ENCODE measurements at regions not wholly inside any gene's neighbourhood (a gene's known extent, or its start where the extent isn't known, plus 50 kb on each side); places are given as distances from the start of the nearest gene placed in this dataset.
"Not testable (repeated sequence)": the region's sequence is repeated elsewhere in the genome, so short reads cannot be mapped to it uniquely, and the experiment has no call there.

DNA sequence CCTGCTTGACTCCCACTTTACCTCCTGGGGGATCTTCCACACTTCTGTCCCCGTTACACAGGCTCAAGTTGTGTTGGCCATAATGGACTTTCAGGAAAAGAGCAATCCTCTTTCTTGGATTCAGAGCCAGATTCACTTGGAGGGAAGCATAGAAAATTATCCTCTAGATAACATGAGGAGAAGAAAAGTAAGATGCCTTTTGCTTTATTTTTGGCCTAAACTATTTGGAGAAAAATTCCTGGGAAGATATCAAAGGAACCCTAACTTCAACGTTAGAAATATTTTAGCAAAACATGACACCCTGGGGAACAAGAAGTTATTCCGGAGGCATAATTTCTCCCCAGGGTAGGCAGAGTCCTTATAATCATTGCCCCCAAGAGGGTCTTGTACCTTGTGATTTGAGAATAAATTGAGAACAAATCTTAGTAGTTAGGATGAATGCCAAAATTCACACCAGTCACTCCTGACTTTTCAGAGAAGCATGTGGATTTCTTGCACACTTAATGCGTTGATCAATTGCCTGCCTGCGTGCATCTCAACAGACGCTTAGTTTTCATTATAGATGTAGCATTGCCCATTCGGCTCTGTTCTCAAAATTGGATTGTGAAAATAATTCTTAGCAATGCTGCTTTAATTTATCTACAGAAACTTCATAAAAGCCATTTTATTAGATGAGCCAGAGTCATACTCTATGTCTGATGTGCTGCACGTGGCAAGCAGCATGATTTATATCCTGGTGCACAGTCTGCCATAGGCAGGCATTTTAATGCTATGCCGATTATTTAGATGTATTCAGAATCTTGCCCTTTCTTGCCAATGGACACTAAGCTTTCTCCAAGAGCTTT, 224.4 kb downstream of the C7orf25 start:
- DNase-seq (ENCODE audit: low read depth in 3 of 3, low spot score in 1 of 3): no peak

DNA sequence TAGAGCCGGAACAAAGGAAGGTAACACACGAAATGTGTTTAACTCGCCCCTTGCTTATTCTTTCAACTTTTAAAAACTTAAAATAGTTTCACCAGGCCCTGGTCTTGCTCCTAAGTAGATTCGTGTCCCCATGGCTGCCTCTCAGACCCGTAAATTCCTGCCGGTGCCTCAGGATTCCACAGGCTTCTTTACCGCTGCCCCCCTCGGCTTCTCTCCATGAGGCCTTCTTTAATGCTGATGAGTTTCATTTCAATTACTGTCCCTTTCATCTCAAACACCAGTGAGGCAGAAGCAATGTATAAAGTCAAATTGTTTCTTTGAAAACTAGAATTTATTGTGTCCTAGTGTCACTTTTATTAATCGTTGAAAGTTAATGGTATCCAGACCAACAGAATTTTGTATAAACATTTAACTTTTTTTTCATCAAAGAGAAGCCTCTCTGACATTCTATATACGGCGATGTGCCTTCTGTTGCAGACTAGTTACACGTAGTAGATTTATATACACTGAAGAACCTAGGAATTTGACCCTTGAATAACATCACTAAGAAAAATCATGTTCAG, 225.2 kb downstream of the C7orf25 start:
- no peak for DNase-seq (ENCODE audit: low read depth in 3 of 3, low spot score in 1 of 3)

DNA sequence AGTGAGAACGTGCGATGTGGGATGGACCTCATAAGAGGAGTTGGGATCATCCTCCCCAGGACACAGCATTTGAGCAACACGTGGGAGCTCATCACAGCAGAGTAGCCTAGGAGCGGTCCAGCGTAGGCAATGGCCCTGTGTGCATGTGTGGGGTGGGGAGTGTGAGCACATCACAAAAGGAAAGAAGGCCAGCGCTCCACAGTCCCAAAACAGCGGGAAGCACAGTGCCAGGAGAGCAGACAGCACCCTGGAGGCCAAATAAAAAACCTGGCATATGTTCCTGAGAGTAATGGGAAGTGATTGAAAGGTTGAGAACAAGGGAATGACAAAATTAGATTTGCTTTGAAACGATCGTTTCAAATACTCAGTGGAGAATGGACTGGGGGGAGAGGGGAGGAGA, 226.0 kb downstream of the C7orf25 start:
- no peak for DNase-seq (ENCODE audit: low read depth in 3 of 3, low spot score in 1 of 3)

DNA sequence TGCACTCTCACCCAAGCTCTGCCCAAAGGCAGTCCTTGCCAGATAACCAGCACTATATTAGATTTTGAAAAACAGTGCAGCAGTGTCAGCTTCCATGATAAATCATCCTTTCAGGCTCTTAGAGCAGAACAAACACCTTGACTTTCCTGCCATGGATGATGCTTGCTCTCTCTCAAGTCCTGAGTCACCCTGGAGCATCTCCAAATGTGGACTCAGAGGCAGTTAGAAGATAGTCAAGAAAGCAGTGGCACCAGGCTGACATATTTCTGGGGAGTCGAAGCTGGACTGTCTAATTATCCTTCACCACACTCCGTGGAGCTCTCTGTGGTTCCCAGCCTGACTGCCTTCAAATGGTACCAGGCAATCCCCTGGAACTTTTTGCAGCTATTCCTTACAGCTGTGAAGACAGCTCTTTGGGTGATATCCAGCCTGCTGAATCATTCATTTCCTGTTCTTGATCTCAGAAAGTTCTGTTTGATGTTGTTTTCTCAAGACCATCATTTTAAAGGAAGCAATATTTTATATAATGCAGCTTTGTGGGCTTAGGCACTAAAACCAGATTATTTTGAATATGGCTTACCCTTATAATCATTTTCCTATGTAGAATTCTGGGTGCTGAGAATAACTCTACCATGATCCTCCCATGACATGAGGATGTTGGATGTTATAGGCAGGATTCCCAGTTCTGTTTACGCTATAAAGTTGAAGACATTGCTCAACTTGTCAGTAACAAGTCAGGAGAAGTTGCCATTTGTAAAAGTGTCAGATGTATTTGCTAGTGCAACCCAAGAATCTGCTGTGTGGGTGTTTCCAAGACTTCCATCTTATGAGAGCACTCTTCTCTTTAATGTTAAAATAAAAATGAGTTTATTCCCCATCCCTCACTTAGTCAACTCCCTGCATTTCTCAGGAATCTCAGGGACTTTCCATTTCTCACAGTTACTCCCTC, 233.8 kb downstream of the C7orf25 start:
- DNase-seq (ENCODE audit: low read depth in 3 of 3, low spot score in 1 of 3): no peak

DNA sequence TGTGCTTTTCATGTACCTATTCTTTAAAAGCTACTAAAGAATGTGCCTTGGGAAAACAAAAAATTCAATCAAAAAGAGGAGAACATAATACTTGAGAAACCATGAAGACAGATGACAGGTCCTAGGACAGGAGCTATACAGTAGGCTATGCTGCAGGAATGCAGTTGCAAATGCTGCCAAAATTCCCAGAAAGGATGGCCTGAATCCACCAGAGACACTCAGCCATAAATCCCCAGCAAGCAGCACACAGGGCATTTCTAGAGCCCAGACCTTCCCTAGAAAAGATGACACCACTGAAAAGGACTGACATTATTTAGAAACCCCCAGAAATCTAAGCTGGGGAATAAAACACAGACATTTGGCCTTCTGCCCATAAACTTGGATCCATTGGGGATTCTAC, 237.3 kb downstream of the C7orf25 start:
- no peak for DNase-seq (ENCODE audit: low read depth in 3 of 3, low spot score in 1 of 3)

DNA sequence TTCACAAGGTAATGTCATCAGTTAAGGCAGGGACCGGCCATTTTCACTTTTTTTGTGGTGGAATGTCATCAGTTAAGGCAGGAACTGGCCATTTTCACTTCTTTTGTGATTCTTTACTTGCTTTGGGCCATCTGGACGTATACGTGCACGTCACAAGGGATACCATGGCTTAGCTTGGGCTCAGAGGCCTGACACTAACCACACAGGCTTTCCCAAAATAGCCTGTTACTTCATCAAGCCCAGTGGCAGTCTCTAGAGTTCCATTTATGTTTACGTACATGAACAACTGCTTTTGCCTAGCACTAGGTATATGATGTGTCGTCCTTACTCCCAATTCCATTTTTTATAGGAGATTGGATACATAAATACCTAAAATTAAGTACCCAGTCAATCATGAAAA, 237.9 kb downstream of the C7orf25 start:
- no peak for DNase-seq (ENCODE audit: low read depth in 3 of 3, low spot score in 1 of 3)

DNA sequence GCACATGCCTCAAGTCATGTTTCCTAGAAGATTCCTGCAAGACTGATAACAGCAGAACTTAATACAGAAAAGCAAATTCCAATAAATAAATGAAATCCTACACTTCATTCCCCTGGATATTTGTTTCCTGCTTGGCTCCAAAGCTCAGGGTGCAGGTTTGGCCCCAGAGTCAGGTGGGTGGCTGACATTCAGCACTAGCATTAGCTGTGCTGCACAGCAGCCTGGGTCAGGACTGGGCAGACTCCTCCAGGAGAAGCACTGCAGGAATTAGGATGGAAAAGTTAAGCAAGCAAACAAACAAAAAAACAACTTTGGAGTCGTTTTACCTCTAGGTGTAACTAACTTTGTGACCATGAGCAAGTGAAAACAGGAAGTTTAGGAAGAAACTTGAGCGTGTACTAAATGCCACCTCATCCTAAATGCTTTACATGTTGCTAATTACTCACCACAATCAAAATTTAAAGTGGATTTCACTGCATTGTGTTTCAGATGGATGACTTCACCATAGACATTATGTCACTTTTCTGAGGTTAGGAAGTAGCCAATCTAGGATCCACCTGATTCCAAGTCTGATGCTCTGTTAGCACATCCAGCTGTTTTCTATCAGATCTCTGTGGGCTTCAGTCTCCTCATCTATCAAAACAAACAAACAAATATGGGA, 239.4 kb downstream of the C7orf25 start:
- no peak for DNase-seq (ENCODE audit: low read depth in 3 of 3, low spot score in 1 of 3)

DNA sequence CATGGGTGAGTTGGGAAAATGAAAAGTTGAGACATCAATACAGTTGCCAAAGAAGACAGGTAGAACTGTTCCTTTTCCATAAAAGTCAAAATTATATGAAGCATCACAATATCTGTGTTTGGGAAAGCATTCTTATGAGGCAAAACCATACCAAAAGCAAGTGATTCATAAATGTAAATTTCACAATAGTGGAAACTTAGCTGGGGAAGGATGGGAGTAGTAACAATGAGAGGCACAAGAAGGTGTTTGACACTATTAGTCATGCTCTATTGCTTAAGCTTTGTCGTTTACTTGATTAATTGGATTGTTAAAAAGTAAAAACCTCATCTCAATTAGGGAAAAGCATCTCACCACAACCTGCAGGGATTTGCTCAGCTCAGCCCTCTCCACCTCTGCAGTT, 240.2 kb downstream of the C7orf25 start:
- DNase-seq (ENCODE audit: low read depth in 3 of 3, low spot score in 1 of 3): no peak

DNA sequence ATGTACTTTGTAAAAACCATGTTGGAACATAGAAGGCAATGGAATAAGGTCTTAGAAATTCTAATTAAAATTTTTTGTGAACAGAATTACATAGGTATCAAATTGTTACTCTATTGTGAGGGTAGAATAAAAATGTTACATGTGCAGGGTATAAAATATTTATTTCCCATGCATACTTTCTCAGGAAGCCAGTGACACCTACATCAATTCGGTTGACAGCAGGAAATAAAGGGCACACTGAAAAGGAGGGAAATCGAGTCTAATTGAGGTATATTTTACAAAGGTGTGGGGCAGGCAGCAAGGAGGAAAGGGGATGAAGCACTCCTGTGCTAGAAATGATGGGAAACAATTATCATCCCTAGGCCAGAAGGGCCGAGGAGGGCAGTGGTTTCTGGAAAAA, 244.9 kb downstream of the C7orf25 start:
- no peak for DNase-seq (ENCODE audit: low read depth in 3 of 3, low spot score in 1 of 3)

DNA sequence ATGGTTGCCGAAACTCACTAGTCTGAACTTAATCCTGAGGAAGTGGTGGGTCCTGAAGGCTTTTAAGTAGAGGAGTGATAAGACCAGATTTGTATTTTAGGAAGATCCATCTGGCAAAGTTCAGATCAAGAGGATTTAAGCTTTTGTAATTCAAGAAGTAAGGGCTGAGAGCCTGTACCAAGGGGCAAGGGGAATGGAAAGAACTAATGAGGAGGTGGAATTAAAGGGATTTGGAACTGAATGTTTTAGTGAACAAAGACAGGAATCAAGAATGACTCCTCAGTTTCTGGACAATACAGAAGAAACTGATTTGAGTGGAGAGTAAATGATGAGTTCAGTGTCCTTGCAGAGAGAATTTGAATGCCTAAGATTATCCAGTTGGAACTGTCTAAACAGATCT, 249.0 kb downstream of the C7orf25 start:
- DNase-seq (ENCODE audit: low read depth in 3 of 3, low spot score in 1 of 3): no peak

DNA sequence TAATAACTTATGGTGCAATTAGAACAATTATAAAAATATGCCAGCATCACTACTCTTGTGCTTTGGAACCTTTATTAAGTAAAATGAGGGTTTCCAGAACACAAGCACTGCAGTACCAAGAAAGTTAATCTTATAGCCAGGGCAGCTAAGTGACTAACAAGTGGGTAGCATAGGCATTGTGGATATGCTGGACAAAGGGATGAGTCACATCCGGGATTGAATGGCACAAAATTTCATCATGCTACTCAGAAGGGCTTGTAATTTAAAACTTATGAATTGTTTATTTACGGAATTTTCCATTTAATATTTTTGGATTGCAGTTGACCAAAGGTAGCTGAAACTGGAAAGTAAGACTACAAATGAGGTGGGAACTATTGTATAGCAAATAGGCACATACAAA, 250.6 kb downstream of the C7orf25 start:
- DNase-seq (ENCODE audit: low read depth in 3 of 3, low spot score in 1 of 3): no peak

DNA sequence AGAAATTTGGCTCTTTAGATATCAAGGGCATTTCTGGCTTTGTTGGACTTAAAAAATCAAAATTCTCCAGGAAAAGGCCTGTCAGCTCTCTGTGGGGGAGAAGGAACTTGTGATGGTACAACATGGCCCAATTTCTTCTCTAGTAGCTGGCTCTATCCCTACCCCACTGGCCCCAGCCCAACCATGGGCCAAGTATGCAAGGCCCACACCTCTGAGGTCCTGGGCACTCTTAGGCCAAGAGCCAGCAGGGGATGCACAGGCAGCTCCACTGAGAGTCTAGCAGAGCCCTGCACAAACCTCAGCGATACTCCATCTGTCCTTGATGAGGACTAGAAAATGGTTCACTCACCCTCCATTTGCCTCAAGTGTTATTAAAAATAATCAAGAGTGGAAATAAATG, 261.2 kb downstream of the C7orf25 start:
- no peak for DNase-seq (ENCODE audit: low read depth in 3 of 3, low spot score in 1 of 3)

DNA sequence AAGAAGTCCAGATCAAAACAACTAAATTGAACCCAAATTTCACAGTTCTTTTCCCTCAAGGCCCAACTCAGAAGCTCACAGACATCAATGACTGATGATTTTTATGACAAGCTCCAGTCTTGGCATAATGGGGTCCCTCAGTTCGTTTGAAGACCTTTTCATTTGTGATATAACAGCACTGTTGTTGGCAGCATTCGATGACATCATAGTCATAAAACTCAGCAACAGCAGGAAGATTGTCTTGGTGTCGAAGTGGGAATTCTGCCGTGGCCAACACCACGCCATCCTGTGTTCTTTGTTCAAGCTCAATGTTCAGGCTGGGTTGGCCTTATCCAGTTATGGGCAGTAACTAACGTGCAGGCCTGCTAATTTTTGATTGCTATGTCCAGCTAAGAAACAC, 261.7 kb downstream of the C7orf25 start:
- DNase-seq (ENCODE audit: low read depth in 3 of 3, low spot score in 1 of 3): no peak

DNA sequence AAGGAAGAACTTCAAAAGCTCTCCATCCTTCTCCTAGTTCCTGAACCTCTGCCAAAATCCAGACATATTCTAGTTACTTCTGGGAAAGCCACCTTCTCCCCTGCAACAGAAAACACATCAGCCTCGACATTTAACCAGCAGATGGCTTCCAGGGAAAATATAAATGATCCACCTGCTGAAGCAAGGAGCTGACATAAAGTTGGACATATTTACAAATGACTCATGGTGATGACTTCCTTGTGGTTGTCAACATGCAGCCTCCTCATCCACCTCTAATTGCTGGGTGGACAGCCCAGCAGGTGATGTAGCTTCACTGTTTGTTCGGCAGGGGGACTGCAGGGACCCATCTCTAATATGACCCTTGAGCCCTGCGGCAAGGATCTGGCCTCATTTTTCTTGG, 266.0 kb downstream of the C7orf25 start:
- no peak for DNase-seq (ENCODE audit: low read depth in 3 of 3, low spot score in 1 of 3)

DNA sequence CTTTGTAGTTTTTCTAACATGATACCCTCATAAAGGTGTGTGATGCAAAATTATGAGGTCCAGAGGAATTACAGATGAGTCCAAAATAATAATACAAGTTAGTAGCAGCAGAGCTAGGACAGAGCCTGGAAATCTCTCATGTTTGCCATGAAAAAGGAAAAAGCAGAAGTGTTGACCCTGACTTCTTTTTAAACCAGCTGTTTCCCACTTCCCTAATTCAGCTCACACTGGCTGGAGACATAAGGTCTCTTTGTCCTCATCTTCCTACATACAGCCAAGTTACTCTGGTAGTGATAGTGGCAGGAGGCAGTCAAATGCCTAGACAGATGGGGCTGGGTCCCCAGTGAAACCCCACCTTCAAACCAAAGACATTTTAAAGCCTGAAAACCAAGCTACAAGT, 269.2 kb downstream of the C7orf25 start:
- DNase-seq (ENCODE audit: low read depth in 3 of 3, low spot score in 1 of 3): no peak

DNA sequence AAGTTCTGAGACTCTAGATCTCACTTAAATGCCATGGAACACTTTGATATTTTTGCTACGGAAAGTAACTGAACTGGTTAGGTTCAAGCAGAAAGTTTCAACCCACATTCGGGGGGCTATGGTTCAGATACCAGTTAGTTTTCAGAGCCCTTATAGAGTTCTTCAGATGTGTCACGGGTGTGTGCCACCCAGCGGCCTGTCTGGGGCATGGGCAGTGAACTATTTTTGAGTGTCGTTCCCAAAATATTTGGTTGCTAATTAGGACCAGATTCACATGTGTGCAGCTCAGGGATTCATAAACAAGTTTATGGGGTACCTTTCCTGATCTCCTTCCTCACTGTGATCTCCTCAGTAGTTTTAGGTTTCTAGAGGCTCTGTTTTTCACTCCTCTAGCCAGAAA, 271.9 kb downstream of the C7orf25 start:
- no peak for DNase-seq (ENCODE audit: low read depth in 3 of 3, low spot score in 1 of 3)

DNA sequence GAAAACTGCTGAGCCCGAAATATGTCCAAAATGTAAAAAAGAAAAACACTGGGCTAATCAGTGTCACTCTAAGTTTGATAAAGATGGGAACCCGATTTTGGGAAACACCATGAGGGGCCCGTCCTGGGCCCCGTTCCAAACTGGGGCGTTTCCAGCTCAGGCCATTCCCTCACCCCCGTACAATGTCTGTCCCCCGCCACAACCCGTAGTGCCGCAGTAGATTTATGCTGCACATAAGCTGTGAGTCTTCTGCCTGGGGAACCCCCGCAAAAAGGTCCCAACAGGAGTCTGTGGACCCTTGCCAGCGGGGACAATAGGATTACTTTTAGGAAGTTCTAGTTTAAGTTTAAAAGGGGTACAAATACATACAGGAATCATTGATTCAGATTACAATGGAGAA, 275.5 kb downstream of the C7orf25 start:
- DNase-seq (ENCODE audit: low read depth in 3 of 3, low spot score in 1 of 3): not testable (repeated sequence)

DNA sequence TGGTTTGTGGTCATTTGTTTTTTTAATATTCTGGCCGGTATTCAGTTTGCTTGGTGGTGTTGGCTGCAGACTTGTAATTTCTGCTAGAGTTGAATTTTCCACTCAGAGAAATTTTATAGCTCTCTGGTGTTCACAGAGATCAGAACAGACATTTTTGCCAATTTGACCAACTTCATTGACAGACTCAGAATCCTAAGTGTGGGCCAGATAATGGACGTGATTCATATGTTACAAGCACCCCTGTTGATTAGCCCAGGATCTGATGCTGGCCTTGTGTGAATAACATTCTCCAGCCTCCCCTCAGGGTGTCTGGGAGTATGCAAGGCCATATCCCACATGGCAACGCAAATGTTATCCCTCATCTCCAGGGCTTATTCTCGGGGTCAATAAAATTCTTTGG, 283.8 kb downstream of the C7orf25 start:
- DNase-seq (ENCODE audit: low read depth in 3 of 3, low spot score in 1 of 3): no peak

DNA sequence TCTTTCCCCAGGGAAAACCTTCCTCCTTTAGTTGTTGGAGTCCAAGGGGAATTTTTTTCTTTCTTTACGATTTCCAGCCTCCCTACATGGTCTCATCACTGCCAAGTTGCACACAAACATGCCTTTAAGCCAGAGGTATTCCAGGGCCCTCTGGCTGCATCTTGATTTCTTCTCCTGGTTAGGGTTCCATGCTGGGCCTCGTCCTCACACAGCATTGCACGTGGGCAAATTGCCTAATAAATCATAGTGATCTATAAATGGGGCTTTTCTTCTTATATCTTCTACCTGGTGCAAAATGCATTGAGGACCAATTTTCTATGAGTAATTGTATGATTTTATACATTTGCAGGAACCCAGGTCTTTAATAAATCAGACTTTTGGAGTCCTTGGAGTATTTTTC, 284.2 kb downstream of the C7orf25 start:
- DNase-seq (ENCODE audit: low read depth in 3 of 3, low spot score in 1 of 3): no peak

DNA sequence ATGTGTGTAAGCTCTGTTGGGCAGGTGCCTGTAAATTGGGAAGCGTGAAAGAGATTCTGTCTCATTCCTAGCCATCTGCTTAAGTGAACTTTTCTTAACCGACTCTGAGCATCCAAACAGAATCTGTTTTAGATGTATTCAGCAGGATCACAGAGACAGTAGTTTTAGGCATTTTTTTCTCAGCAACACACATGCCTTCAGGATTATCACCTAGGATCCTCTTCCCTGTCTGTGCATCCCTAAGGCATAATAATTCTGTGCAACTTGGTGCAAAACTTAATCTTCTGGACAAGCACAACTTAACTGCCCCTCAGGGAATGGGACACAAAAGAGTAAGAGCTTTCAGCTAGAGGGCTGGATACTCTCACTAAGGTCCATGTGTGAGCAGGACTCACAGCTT, 284.8 kb downstream of the C7orf25 start:
- no peak for DNase-seq (ENCODE audit: low read depth in 3 of 3, low spot score in 1 of 3)

DNA sequence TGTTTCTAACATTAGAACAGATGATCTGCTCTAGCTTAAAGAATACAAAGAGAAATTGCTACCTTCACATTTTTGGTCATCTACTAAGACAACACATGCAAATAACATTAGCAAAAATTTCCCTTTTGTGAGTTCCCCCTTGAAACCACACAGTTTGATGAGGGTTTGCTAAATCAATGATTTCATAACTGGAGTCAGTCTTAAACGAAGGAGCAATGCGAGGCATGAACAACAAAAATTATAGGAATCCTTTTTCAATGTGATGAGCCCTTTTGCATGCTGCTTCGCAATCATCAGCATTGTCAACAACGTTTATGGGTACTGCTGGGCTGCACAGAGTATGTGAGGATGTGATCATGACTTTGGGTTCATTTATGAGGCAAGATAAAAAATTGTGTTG, 286.4 kb downstream of the C7orf25 start:
- no peak for DNase-seq (ENCODE audit: low read depth in 3 of 3, low spot score in 1 of 3)

Measured in stimulated activated CD4-positive, alpha-beta T cell treated with anti-CD3 and anti-CD28 coated beads, TNF-alpha, amount 100 ng/mL, for 1 hour (primary cell).